Thyroid gland (tissue), 4 donors: ENCODE measurements at regions not wholly inside any gene's neighbourhood (a gene's known extent, or its start where the extent isn't known, plus 50 kb on each side); places are given as distances from the start of the nearest gene placed in this dataset.

Source experiments
- CTCF ChIP-seq, 6 experiments: fragments of 200-600 bp in 3 of 6; fragments of 450-650 bp in 3 of 6; sonication (generic) in 3 of 6; IDR thresholded peaks; one replicate each; pipeline ENCODE4 v1.5.1; 2016 to 2019; ENCODE audit warnings: antibody characterized with exemption in 6 of 6, mild to moderate bottlenecking in 2 of 6, inconsistent platforms in 1 of 6, moderate library complexity in 1 of 6
- POLR2A ChIP-seq, 2 donors: fragments of 450-650 bp; IDR thresholded peaks; one replicate each; pipeline ENCODE4 v1.6.1; 2017; ENCODE audit warnings: antibody characterized with exemption in 2 of 2, mild to moderate bottlenecking in 2 of 2, moderate library complexity in 1 of 2

- no peak for TF ChIP-seq CTCF (IDR thresholded peaks at IDR 0.05)
- no peak for TF ChIP-seq POLR2A (IDR thresholded peaks at IDR 0.05)
Measured at GRCh38 chr14:49220492-49220891, 365.7 kb downstream of the RPS29 start.
